ENCODE measurements at regions not wholly inside any gene's neighbourhood (a gene's known extent, or its start where the extent isn't known, plus 50 kb on each side); places are given as distances from the start of the nearest gene placed in this dataset.
A peak's percentile ranks its signal among the peaks of the same experiment; 100 is the strongest.
"Not testable (repeated sequence)": the region's sequence is repeated elsewhere in the genome, so short reads cannot be mapped to it uniquely, and the experiment has no call there.

- H3K27me3 ChIP-seq; H3K4me3 ChIP-seq; intact Hi-C loops (cut with DNase I; ENCODE audit: low total_unique reads); DNase-seq; in situ Hi-C loops (cut with MboI; ENCODE audit: low pct_ligation_motif_present in 1 of 4, low pct_unique_long_range_greater_than_20kb in 1 of 4, low sequenced_read_pairs in 3 of 4); H3K27ac ChIP-seq; H3K36me3 ChIP-seq; H3K9me3 ChIP-seq; H3K4me1 ChIP-seq: not testable (repeated sequence)
Observed at GRCh38 chr4:82301390-82301789, 72.4 kb downstream of the HNRNPD start.

GRCh38 chr4:82293304-82293703 is 80.5 kb downstream of the HNRNPD start:
- WGBS, 2 donors (ENCODE audit: low coverage in 1 of 2) = 75 to 76% methylated on average over 2 of the region's 2 CpGs
- H3K27ac ChIP-seq = no peak overlapping the region
- no peaks in the 10 kb centered on the region for H3K9me3 ChIP-seq
- no peak for DNase-seq
- TF ChIP-seq CTCF (IDR thresholded peaks at IDR 0.05) = no peak
- TF ChIP-seq POLR2AphosphoS5 (IDR thresholded peaks at IDR 0.05) = no peak
- TF ChIP-seq EP300 (IDR thresholded peaks at IDR 0.05; ENCODE audit: low read depth) = no peak
- no peak for TF ChIP-seq POLR2A (IDR thresholded peaks at IDR 0.05)
- H3K4me1 ChIP-seq = no peaks in the 10 kb centered on the region
- H3K4me3 ChIP-seq = no peak overlapping the region
- in situ Hi-C loops (cut with MboI; ENCODE audit: low pct_ligation_motif_present in 1 of 4, low pct_unique_long_range_greater_than_20kb in 1 of 4, low sequenced_read_pairs in 3 of 4) = no loop called here
- H3K27me3 ChIP-seq = no peaks in the 10 kb centered on the region
- intact Hi-C loops (cut with DNase I; ENCODE audit: low total_unique reads) = no loop called here
- no peaks in the 10 kb centered on the region for H3K36me3 ChIP-seq

GRCh38 chr4:82287720-82288119 is 86.1 kb downstream of the HNRNPD start:
- no peak for DNase-seq
- Histone ChIP-seq H3K27me3 (no peaks in the 10 kb centered on the region), H3K9me3 (no peaks in the 10 kb centered on the region), H3K4me1 (peaks cover 0 to 10% (median 10%) of the 10 kb centered on the region in 4 donors), H3K4me3 (no peak overlapping the region), H3K27ac (no peak overlapping the region), H3K36me3 (no peaks in the 10 kb centered on the region)
- WGBS, 2 donors (ENCODE audit: low coverage in 1 of 2) = 37 to 50% methylated on average over 4 to 5 of the region's 5 CpGs
- no peak for TF ChIP-seq POLR2AphosphoS5 (IDR thresholded peaks at IDR 0.05)
- no peak for TF ChIP-seq EP300 (IDR thresholded peaks at IDR 0.05; ENCODE audit: low read depth)
- TF ChIP-seq CTCF (IDR thresholded peaks at IDR 0.05) = no peak
- no peak for TF ChIP-seq POLR2A (IDR thresholded peaks at IDR 0.05)
- intact Hi-C loops (cut with DNase I; ENCODE audit: low total_unique reads) (no loop called here), in situ Hi-C loops (cut with MboI; ENCODE audit: low pct_ligation_motif_present in 1 of 4, low pct_unique_long_range_greater_than_20kb in 1 of 4, low sequenced_read_pairs in 3 of 4) (no loop called here)

- Histone ChIP-seq H3K27me3 (no peaks in the 10 kb centered on the region), H3K4me1 (peaks cover 0 to 10% (median 10%) of the 10 kb centered on the region in 4 donors), H3K27ac (peak overlapping the region; percentile 61 to 77 (median 72)), H3K9me3 (no peaks in the 10 kb centered on the region), H3K36me3 (no peaks in the 10 kb centered on the region), H3K4me3 (peak overlapping the region; percentile 11 to 53 (median 33))
- DNase-seq = peak; percentile 99
- TF ChIP-seq EP300 (IDR thresholded peaks at IDR 0.05; ENCODE audit: low read depth) (no peak), CTCF (IDR thresholded peaks at IDR 0.05) (peak; percentile 79 to 99 (median 98)), POLR2AphosphoS5 (IDR thresholded peaks at IDR 0.05) (no peak), POLR2A (IDR thresholded peaks at IDR 0.05) (no peak)
- in situ Hi-C loops (cut with MboI; ENCODE audit: low pct_ligation_motif_present in 1 of 4, low pct_unique_long_range_greater_than_20kb in 1 of 4, low sequenced_read_pairs in 3 of 4) (no loop called here), intact Hi-C loops (cut with DNase I; ENCODE audit: low total_unique reads) (no loop called here)
- 4 to 60% methylated on average over 1 to 32 of the region's 61 CpGs for WGBS, 2 donors (ENCODE audit: low coverage in 1 of 2)
Observed at GRCh38 chr4:82284858-82285805, 88.7 kb downstream of the HNRNPD start.

All from transverse colon (tissue), 4 donors.